IPS-18c (cell line): ENCODE measurements at regions not wholly inside any gene's neighbourhood (a gene's known extent, or its start where the extent isn't known, plus 50 kb on each side); places are given as distances from the start of the nearest gene placed in this dataset.
"Not testable (repeated sequence)": the region's sequence is repeated elsewhere in the genome, so short reads cannot be mapped to it uniquely, and the experiment has no call there.

Experiments
- H3K4me3 ChIP-seq: 2 replicates; pipeline ENCODE4 v1.7.0; 2013; ENCODE audit warnings: low read depth, mild to moderate bottlenecking, low read length, moderate library complexity; ENCODE audit not compliant: insufficient read depth
- H3K9me3 ChIP-seq: one replicate; pipeline ENCODE4 v1.6.1; 2013; ENCODE audit warnings: mild to moderate bottlenecking, low read length, moderate library complexity; ENCODE audit not compliant: control insufficient read depth, insufficient read depth

DNA sequence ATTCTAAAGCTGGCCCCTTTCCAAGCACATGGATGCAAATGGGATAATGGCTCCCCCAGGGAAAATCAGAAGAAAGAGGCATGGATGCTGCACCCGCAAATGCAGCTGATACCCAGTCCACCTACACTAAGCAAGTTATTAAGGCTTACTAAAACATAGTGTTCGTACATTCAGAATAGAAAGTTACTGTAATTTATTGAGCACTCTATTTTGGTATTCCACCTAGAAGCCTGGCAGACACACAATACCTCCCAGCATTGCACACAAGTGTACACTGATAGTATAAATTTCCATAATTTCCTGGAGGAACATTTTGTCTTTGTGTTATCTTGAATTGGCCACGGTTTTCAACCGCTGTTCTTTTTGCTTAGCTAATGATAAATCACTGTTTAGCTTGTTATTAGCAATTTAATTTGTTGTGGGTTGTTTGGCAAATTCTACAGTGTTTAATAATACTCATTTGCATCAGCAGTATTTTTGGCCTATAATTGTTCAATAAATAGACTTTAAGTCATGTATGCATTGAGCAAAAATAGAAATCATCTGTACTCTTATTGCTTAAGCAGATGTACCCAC is 94.5 kb upstream of the MRI1 start:
- Histone ChIP-seq H3K9me3 (peaks cover 3% of the 10 kb centered on the region), H3K4me3 (no peak overlapping the region)

DNA sequence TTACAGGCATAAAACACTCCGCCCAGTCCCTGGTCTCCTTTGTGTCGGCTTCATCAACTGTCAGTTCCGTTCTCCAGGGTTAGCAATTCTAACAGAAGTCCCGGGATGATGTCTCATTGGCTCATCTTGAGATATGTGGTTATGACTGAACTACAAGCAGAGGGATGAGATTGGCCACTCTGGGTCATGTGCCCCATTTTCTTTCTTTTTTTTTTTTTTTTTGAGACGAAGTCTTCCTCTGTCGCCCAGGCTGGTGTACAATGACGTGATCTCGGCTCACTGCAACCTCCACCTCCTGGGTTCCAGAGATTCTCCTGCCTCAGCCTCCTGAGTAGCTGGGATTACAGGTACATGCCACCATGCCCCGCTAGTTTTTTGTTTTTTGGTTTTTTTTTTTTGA is 95.4 kb upstream of the MRI1 start:
- Histone ChIP-seq H3K4me3 (no peak overlapping the region), H3K9me3 (peaks cover 3% of the 10 kb centered on the region)

DNA sequence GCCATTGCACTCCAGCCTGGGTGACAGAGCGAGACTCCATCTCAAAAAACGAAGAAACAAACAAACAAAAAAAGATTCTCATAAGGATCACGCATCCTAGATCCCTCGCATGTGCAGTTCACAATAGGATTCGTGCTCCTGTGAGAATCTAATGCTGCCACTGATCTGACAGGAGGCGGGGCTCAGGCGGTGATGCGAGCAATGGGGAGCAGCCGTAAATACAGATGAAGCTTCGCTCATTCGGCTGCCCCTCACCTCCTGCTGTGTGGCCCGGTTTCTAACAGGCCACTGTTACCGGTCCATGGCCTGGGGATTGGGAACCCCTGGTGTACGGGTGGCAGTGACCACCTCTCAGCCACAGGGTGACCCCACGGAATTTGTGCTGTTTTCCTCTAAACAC is 98.2 kb upstream of the MRI1 start:
- H3K4me3 ChIP-seq, result no peak overlapping the region
- H3K9me3 ChIP-seq, result no peaks in the 10 kb centered on the region

DNA sequence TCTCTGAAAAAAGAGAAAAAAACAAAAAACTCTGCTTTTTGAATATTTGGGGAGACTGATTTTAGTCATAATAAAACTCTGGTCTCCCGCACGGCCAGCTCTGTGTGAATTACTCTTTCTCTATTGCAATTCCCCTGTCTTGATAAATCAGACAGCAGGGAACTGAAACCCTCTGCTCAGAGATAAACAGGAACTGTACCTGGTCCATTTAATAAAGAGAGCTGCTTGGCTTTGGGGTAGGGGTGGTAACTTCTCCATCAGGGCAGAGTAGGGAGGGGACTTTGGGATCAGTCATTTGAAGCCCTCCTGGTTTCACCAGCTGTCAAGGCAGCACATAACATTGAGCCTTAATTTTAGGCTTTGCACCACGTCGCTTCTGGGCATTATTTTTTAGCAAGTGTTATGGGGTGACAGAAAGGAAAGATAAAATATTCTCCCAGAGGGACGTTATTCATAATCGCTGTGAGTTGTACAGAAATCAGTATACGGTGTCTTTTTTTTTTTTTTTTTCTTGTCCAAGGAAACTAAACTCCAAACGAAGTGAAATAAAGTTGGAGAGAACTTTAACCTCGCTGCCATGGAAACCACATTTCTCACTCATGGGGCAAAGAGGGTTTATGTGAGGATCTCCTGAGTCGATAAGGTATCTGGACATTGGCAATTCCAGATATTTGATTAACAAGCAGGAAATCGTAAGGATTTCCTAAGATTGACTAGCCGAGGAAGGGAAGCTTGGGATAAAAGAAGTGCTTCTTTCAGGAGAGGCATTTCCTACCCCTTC is 99.0 kb upstream of the MRI1 start:
- no peak overlapping the region for H3K4me3 ChIP-seq
- H3K9me3 ChIP-seq, result no peaks in the 10 kb centered on the region

DNA sequence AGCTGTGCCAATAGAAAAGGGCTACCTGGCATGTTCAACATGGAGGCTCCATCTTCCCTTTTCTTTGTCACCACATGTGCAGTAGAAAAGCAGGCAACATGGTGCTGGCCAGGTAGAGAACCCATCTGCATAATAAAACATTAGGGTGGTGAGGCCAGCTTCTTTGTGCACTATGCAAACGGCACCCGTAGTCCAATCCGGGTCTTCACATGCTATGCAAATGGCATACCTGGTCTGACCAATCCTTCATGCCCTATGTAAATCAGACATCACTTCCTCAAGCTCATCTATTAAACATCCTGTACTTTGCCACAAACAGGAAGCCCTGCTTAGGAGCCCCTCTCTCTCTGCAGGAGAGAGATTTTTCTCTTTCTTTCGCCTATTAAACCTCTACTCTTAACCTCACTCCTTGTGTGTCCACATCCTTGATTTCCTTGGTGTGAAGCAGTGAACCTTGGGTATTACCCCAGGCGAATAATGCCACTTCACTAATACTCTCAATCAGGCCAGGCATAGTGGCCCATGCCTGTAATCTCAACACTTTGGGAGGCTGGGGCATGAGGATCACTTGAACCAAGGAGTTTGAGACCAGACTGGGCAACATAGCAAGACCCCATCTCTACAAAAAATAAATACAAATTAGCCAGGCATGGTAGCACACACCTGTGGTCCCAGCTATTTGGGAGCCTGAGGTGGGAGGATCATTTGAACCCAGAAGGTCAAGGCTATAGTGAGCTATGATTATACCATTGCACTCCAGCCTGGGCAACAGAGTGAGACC is 111.3 kb upstream of the MRI1 start:
- H3K9me3 ChIP-seq, result peaks cover 13% of the 10 kb centered on the region
- no peak overlapping the region for H3K4me3 ChIP-seq

DNA sequence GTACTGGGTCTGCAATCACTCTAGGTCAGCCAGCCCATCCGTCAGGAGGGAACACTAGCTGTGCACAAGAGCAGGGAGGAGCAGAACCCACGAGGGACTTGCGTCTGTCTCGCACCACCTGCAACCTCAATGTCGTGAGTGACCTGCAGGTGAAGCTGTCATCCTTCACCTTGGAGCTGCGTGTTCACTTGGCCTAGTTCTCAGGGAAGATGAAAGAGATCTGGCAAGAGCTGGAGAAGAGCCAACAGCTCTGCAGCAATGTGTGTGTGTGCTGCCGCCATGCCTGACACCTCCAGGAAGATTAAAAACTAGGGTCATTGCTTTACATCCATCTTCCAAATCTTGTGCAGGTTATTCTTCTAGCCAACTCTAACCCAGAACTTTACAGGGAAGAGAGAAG is 117.6 kb upstream of the MRI1 start:
- no peak overlapping the region for H3K4me3 ChIP-seq
- peaks cover 7% of the 10 kb centered on the region for H3K9me3 ChIP-seq

DNA sequence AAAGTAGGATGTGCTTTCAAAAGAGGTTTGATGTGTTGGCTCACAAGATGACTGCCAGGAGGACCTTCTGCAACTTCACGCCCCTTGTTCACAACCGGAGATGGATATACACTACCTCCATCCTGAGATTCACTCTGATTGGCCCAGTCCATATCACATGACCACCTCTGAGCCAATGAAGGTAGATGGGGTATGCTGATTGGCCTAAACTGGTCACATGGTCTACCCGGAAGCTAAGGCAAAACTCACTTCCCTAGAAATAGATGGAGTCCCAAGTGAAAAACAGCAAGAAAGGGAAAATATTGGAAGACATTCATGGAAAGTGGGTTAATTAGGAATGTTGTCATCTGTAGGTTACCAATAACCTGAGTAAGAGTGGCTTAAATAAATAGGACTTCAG is 119.7 kb upstream of the MRI1 start:
- Histone ChIP-seq H3K9me3 (peaks cover 3% of the 10 kb centered on the region), H3K4me3 (no peak overlapping the region)

DNA sequence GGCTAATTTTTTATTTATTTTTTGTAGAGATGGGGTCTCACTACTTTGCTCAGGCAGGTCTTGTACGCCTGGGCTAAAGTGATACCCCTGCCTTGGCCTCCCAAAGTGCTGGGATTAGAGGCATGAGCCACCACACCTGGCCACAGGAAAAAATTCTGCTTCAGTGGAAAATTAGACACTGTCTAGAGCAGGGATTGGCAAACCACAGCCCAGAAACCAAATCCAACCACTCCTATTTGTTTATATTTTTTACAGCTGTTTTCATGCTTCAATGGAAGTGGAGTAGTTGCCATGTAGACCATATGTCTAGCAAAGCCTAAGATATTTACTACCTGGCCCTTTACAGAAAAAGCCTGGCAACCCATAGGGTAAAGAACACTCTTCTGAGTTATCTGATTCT is 123.7 kb upstream of the MRI1 start:
- peaks cover 3% of the 10 kb centered on the region for H3K9me3 ChIP-seq
- no peak overlapping the region for H3K4me3 ChIP-seq

DNA sequence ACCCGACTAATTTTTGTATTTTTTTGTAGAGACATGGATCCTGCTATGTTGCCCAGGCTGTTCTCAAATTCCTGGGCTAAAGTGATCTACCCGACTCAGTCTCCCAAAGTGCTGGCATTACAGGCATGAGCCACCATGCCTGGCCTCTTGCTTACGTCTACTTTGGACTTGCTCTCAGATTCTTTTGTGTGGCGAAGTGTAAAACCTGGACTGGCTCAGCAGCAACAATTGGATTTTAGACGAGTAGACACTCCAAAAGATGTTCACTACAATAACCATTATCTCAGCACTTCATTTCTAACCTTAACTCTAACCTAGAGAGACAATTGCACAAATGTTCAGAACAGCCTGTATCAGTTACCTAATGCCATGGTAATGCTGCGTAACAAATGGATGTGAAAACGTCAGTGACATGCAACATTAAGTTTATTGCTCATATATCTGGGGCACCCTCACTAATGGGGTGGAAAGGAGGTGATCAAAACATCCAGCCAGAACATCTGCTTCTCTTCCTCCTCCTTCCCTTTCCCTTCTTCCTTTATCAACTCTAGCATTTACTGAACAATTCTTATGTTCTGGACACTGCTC is 124.9 kb upstream of the MRI1 start:
- Histone ChIP-seq H3K9me3 (peaks cover 5% of the 10 kb centered on the region), H3K4me3 (no peak overlapping the region)

DNA sequence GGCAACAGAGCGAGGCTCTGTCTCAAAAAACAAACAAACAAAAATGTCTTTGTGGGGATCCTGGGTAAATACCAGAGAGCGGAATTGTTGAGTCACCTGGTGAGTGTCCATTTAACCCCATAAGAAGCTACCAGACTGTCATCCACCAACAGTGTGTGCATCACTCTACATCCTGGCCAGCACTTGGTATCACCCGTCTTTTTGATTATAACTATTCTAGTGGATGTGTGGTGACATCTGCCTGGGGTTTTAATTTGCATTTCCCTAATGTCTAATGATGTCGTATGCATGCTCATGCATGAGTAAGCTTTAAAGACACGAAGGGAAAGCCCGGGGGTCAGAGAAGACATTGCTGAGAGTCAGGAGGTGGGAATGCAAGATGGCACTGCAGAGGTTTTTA is 126.7 kb upstream of the MRI1 start:
- Histone ChIP-seq H3K9me3 (peaks cover 2% of the 10 kb centered on the region), H3K4me3 (no peak overlapping the region)

DNA sequence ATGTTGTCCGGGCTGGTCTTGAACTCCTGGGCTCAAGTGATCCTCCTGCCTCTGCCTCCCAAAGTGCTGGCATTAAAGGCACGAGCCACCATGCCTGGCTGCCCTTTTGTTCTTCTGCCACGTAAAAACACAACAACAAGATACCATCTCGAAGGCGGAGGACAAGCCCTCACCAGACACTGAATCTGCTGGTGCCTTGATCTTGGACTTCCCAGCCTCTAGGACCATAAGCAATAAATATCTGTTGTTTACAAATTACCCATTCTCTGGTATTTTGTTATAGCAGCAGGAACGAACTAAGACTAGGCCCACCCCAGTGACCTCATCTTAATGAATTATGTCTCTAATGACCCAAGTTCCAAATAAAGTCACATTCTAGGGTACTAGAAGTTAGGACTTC is 128.4 kb upstream of the CACNA1A start:
- Histone ChIP-seq H3K4me3 (no peak overlapping the region), H3K9me3 (peaks cover 2% of the 10 kb centered on the region)

DNA sequence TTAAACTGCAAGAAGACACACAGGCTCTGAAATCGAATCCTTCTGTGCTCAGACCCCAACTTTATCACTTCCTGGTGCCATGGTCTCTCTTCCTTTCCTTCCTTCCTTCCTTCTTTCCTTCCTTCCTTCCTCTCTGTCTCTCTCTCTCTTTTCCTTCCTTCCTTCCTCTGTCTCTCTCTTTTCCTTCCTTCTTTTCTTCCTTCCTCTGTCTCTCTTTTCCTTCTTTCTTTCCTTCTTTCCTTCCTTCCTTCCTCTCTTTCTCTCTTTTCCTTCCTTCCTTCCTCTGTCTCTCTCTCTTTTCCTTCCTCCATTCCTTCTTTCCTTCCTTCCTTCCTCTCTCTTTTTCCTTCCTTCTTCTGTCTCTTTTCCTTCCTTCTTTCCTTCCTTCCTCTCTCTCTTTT is 127.2 kb upstream of the CACNA1A start:
- peaks cover 2% of the 10 kb centered on the region for H3K9me3 ChIP-seq
- no peak overlapping the region for H3K4me3 ChIP-seq

DNA sequence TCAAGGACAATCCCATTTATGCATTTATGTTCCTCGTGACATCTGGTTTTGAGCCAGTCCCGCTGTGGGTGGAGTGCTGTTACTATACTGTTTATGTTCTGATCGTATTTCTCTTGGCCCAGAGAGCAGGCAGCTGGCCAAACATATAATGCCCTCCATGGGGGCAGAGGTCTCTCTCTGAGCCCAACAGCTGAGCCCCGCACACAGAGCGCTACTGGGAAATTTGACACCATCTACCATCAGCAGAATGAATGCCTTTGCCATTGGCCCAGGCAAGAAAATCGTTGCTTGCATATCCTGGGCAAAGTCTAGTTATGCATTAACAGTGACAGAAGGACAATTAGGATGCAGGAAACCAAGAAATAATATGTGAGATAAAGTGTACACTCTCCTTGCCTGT is 126.8 kb upstream of the CACNA1A start:
- Histone ChIP-seq H3K4me3 (no peak overlapping the region), H3K9me3 (peaks cover 2% of the 10 kb centered on the region)

DNA sequence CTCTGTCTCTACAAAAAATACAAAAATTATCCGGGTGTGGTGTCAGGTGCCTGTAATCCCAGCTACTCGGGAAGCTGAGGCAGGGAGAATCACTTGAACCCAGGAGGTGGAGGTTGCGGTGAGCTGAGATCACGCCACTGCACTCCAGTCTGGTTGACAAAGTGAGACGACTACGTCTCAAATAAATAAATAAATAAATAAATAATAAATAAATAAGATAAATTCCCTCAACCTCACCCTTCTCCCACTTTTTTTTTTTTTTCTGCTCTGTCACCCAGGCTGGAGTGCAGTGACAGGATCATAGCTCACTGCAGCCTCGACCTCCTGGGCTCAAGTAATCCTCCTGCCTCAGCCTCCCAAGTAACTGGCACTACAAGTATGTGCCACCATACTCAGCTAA is 125.9 kb upstream of the CACNA1A start:
- not testable (repeated sequence) for H3K4me3 ChIP-seq, H3K9me3 ChIP-seq

DNA sequence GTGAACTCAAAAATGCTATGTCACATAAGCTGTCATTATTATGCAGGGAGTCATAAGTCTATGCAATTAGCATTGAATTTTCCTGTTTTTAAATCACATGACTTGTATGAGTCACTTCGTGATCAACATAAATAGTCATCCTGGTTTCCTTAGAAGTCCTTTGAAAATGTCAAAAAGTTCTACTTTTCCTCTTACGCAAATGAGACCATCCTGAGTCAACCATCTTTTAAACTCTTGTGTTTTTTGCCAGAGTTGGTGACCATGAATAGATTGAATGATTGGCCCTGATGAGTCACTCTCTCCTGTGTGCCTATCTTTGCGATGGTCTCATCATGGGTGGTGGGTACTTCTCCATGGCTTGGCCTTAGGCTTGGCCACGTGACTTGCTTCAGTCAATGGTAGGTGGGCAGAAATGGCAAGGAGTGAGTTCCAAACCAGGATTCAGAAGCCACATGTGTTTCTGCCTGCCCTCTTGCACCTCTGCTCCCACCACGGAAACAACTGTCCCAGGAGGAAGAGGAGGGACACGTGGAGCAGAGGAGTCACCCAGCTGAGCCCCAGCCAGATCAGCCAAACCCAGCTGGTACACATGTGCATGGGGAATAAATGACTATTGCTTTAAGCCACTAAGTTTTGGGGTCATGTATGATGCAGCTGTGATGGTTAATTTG is 123.5 kb upstream of the CACNA1A start:
- Histone ChIP-seq H3K9me3 (no peaks in the 10 kb centered on the region), H3K4me3 (no peak overlapping the region)

DNA sequence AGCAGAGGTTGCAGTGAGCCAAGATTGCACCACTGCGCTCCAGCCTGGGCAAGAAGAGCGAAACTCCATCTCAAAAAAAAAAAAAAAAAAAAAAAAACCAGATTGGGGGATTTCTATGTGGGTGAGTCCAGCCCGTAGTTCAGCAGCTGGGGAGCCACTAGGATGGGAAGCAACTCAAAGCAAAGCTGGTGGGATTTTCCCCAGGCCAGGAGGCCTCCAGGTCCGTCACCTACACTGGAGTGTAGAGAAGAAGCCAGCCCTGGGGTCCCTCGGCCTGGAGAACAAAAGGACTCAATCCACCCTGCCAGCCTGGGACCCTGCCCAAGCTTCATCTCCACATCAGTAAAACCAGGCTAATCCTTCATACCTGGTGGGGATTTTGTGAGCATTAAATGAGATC is 121.3 kb upstream of the CACNA1A start:
- Histone ChIP-seq H3K4me3 (no peak overlapping the region), H3K9me3 (no peaks in the 10 kb centered on the region)
